Testis (tissue), 2 donors: ENCODE measurements at regions not wholly inside any gene's neighbourhood (a gene's known extent, or its start where the extent isn't known, plus 50 kb on each side); places are given as distances from the start of the nearest gene placed in this dataset.

Experiments
- DNase-seq: peaks from one replicate; pipeline ENCODE4 v3.0.0-alpha.2; 2019
- H3K27ac ChIP-seq, 2 donors: fragments of 200-600 bp; sonication (generic); one replicate each; pipeline ENCODE4 v1.5.1; 2019
- H3K27me3 ChIP-seq: fragments of 200-600 bp; sonication (generic); one replicate; pipeline ENCODE4 v1.5.1; 2019
- H3K36me3 ChIP-seq: fragments of 200-600 bp; sonication (generic); one replicate; pipeline ENCODE4 v1.5.1; 2017; ENCODE audit warnings: low read depth; ENCODE audit errors: missing control alignments
- H3K4me1 ChIP-seq: fragments of 200-600 bp; sonication (generic); one replicate; pipeline ENCODE4 v1.5.1; 2019
- H3K4me3 ChIP-seq, 2 donors: fragments of 200-600 bp; sonication (generic); one replicate each; pipeline ENCODE4 v1.5.1; 2017 to 2019
- H3K9me3 ChIP-seq: fragments of 200-600 bp; sonication (generic); one replicate; pipeline ENCODE4 v1.5.1; 2017
- CTCF ChIP-seq, 3 experiments: fragments of 450-650 bp in 2 of 3; fragments of 200-600 bp in 1 of 3; sonication (generic) in 1 of 3; IDR thresholded peaks; one replicate each; pipeline ENCODE4 v1.5.1; 2016 to 2019; ENCODE audit warnings: antibody characterized with exemption in 3 of 3, mild to moderate bottlenecking in 2 of 3, moderate library complexity in 1 of 3
- POLR2A ChIP-seq: fragments of 450-650 bp; IDR thresholded peaks from one replicate; pipeline ENCODE4 v1.6.1; 2017; ENCODE audit warnings: antibody characterized with exemption, mild to moderate bottlenecking, moderate library complexity
- WGBS, 2 donors: methylation state at CpG; one replicate each; pipeline ENCODE4 v1.1.5; 2018; 5-methylcytosine and 5-hydroxymethylcytosine counted together
- intact Hi-C: fragments of 100-400 bp; cut with DNase I; formaldehyde crosslinking; loops from one replicate; pipeline ENCODE4 v1.15.1; 2023; ENCODE audit warnings: low total_unique reads

GRCh38 chr12:42892702-42893551 is 303.4 kb upstream of the PRICKLE1 start:
- Histone ChIP-seq H3K27me3 (no peaks in the 10 kb centered on the region), H3K4me3 (no peak overlapping the region), H3K9me3 (no peaks in the 10 kb centered on the region), H3K27ac (no peak overlapping the region), H3K36me3 (no peaks in the 10 kb centered on the region), H3K4me1 (no peaks in the 10 kb centered on the region)
- intact Hi-C loops = no loop called here
- no peak for DNase-seq
- TF ChIP-seq CTCF (IDR thresholded peaks at IDR 0.05) (no peak), POLR2A (no peak)
- 86% methylated on average over 4 of the region's 4 CpGs for WGBS, 2 donors

- Histone ChIP-seq H3K4me1 (no peaks in the 10 kb centered on the region), H3K4me3 (no peak overlapping the region), H3K36me3 (no peaks in the 10 kb centered on the region), H3K27ac (no peak overlapping the region), H3K9me3 (no peaks in the 10 kb centered on the region), H3K27me3 (no peaks in the 10 kb centered on the region)
- no peak for TF ChIP-seq CTCF (IDR thresholded peaks at IDR 0.05)
- TF ChIP-seq POLR2A = no peak
- intact Hi-C loops = no loop called here
- WGBS, 2 donors = 49 to 70% methylated on average over 1 of the region's 1 CpG
- DNase-seq = no peak
These were observed 298.1 kb upstream of the PRICKLE1 start for GRCh38 chr12:42887657-42888056.

- TF ChIP-seq POLR2A = no peak
- TF ChIP-seq CTCF (IDR thresholded peaks at IDR 0.05) = no peak
- DNase-seq = no peak
- no peaks in the 10 kb centered on the region for H3K36me3 ChIP-seq
- H3K4me3 ChIP-seq = no peak overlapping the region
- no peaks in the 10 kb centered on the region for H3K9me3 ChIP-seq
- no peak overlapping the region for H3K27ac ChIP-seq
- H3K27me3 ChIP-seq = no peaks in the 10 kb centered on the region
- H3K4me1 ChIP-seq = no peaks in the 10 kb centered on the region
- intact Hi-C loops = no loop called here
- WGBS, 2 donors = 40 to 52% methylated on average over 3 of the region's 3 CpGs
These were observed 296.6 kb upstream of the PRICKLE1 start for GRCh38 chr12:42886160-42886559.

DNA sequence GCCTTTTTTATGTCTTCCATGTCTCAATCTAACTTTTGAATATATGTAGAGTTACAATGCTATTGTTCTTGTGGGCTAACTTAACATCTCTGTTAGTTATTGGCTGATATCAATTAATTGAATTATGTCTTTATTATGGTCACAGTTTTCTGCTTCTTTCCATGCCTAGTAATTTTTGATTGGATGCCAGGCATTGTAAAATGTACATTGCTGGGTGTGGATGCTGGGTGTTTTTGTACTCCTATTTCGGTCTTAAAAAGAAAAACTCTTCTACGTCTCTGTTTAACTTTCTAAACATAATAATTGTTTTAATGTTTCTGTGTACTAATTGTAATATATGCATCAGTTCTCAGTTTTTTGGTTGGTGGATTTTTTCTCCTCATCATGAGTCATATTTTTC is 296.1 kb upstream of the PRICKLE1 start:
- no peak for TF ChIP-seq POLR2A
- TF ChIP-seq CTCF (IDR thresholded peaks at IDR 0.05) = no peak
- Histone ChIP-seq H3K9me3 (no peaks in the 10 kb centered on the region), H3K36me3 (no peaks in the 10 kb centered on the region), H3K27ac (no peak overlapping the region), H3K4me1 (no peaks in the 10 kb centered on the region), H3K4me3 (no peak overlapping the region), H3K27me3 (no peaks in the 10 kb centered on the region)
- intact Hi-C loops = no loop called here
- no peak for DNase-seq
- 91 to 92% methylated on average over 2 of the region's 2 CpGs for WGBS, 2 donors

DNA sequence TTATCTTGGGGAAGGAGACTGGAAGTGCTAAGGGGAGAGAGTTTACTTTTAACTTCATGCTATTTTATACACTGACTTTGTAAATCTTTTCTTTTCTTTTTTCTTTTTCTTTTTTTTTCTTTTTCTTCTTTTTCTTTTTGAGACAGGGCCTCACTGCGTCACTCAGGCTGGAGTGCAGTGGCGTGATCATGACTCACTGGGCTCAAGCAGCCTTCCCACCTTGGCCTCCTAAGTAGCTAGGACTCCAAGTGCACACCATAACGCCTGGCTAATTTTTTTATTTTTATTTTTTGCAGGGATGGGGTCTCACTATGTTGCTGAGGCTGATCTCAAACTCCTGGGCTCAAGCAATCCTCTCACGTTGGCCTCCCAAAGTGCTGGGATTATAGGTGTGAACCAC is 294.6 kb upstream of the PRICKLE1 start:
- H3K4me3 ChIP-seq = no peak overlapping the region
- no peaks in the 10 kb centered on the region for H3K36me3 ChIP-seq
- intact Hi-C loops = no loop called here
- no peak for DNase-seq
- 94 to 99% methylated on average over 4 of the region's 4 CpGs for WGBS, 2 donors
- TF ChIP-seq POLR2A (no peak), CTCF (IDR thresholded peaks at IDR 0.05) (no peak)
- no peaks in the 10 kb centered on the region for H3K27me3 ChIP-seq
- H3K27ac ChIP-seq = no peak overlapping the region
- no peaks in the 10 kb centered on the region for H3K4me1 ChIP-seq
- H3K9me3 ChIP-seq = no peaks in the 10 kb centered on the region
